Hepatocyte (in vitro differentiated cells): ENCODE measurements at regions not wholly inside any gene's neighbourhood (a gene's known extent, or its start where the extent isn't known, plus 50 kb on each side); places are given as distances from the start of the nearest gene placed in this dataset.

Source experiments
- DNase-seq: peaks from one replicate; pipeline ENCODE4 v3.0.0-alpha.2; 2016; ENCODE audit warnings: low spot score
- H2AFZ ChIP-seq: fragments of 200-600 bp; sonication (generic); 2 replicates; pipeline ENCODE4 v1.6.0; 2016; ENCODE audit warnings: antibody characterized with exemption, mild to moderate bottlenecking
- H3K27ac ChIP-seq: fragments of 200-600 bp; sonication (generic); 2 replicates; pipeline ENCODE4 v1.5.1; 2016; ENCODE audit warnings: mild to moderate bottlenecking
- H3K27me3 ChIP-seq: fragments of 200-600 bp; sonication (generic); 2 replicates; pipeline ENCODE4 v1.6.1; 2016
- H3K36me3 ChIP-seq: fragments of 200-600 bp; sonication (generic); replicated peaks from 2 replicates; pipeline ENCODE4 v1.5.1; 2016; ENCODE audit warnings: low read depth; ENCODE audit not compliant: insufficient read depth
- H3K4me1 ChIP-seq: fragments of 200-600 bp; sonication (generic); 2 replicates; pipeline ENCODE4 v1.5.1; 2016; ENCODE audit warnings: mild to moderate bottlenecking, moderate library complexity; ENCODE audit not compliant: insufficient read depth
- H3K4me2 ChIP-seq: fragments of 200-600 bp; sonication (generic); 2 replicates; pipeline ENCODE4 v1.6.0; 2016
- H3K4me3 ChIP-seq: fragments of 200-600 bp; sonication (generic); 2 replicates; pipeline ENCODE4 v1.5.1; 2016; ENCODE audit warnings: mild to moderate bottlenecking
- H3K79me2 ChIP-seq: fragments of 200-600 bp; sonication (generic); 2 replicates; pipeline ENCODE4 v1.6.0; 2017; ENCODE audit warnings: mild to moderate bottlenecking
- H3K9me2 ChIP-seq: fragments of 200-600 bp; sonication (generic); replicated peaks from 2 replicates; pipeline ENCODE4 v1.6.0; 2017; ENCODE audit warnings: mild to moderate bottlenecking; ENCODE audit not compliant: insufficient read depth
- H3K9me3 ChIP-seq: fragments of 200-600 bp; sonication (generic); 2 replicates; pipeline ENCODE4 v1.5.1; 2016; ENCODE audit warnings: low read depth, mild to moderate bottlenecking
- H4K20me1 ChIP-seq: fragments of 200-600 bp; sonication (generic); 2 replicates; pipeline ENCODE4 v1.6.0; 2016; ENCODE audit warnings: mild to moderate bottlenecking; ENCODE audit not compliant: insufficient read depth, poor library complexity, severe bottlenecking
- CTCF ChIP-seq: fragments of 200-600 bp; sonication (generic); IDR thresholded peaks from 2 replicates; pipeline ENCODE4 v1.5.1; 2016; ENCODE audit warnings: antibody characterized with exemption, mild to moderate bottlenecking; ENCODE audit not compliant: poor library complexity
- EZH2 ChIP-seq: fragments of 200-600 bp; sonication (generic); IDR thresholded peaks from 2 replicates; pipeline ENCODE4 v1.6.1; 2016; ENCODE audit warnings: antibody characterized with exemption, mild to moderate bottlenecking, borderline replicate concordance
- EZH2phosphoT487 ChIP-seq: fragments of 200-600 bp; sonication (generic); IDR thresholded peaks from one replicate; pipeline ENCODE4 v1.6.1; 2018; ENCODE audit warnings: antibody characterized with exemption, mild to moderate bottlenecking, low read depth, moderate library complexity; ENCODE audit not compliant: unreplicated experiment, severe bottlenecking
- WGBS: methylation state at CpG from one replicate; pipeline ENCODE4 v1.1.6; 2016; ENCODE audit warnings: low lambda C conversion rate; ENCODE audit errors: missing lambda C conversion rate; 5-methylcytosine and 5-hydroxymethylcytosine counted together

DNA sequence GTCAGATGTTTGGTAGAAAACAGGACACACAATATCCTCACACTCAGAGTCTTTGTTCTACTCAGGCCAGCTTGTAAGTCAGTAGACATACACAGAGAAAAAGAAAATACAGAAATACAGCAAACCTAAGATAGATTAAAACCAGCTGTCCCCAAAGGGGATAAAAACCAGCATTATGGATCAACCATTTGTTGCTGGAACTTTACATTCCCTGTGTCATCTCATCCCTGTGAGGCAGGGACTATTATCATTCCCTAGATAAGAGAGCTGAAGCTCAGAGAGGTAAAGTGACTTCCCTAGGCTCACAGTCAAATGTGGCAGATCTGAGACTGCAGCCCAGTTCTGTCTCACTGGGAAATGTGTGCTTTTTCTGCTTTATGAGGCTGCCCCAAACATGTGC is 80.7 kb downstream of the DMRTA2 start:
- H3K27me3 ChIP-seq: peaks cover 27% of the 10 kb centered on the region
- no peak overlapping the region for H3K4me3 ChIP-seq
- TF ChIP-seq CTCF: no peak
- no peak for TF ChIP-seq EZH2phosphoT487
- TF ChIP-seq EZH2: no peak
- H3K9me2 ChIP-seq: no peaks in the 10 kb centered on the region
- H3K4me1 ChIP-seq: no peaks in the 10 kb centered on the region
- H3K9me3 ChIP-seq: no peaks in the 10 kb centered on the region
- DNase-seq: no peak
- H3K27ac ChIP-seq: no peak overlapping the region
- no peak overlapping the region for H2AFZ ChIP-seq
- H3K79me2 ChIP-seq: no peaks in the 10 kb centered on the region
- no peak overlapping the region for H3K4me2 ChIP-seq
- H4K20me1 ChIP-seq: no peaks in the 10 kb centered on the region
- H3K36me3 ChIP-seq: no peaks in the 10 kb centered on the region

GRCh38 chr1:50335036-50335435 is 88.2 kb downstream of the DMRTA2 start:
- Histone ChIP-seq H3K4me1 (peaks cover 8% of the 10 kb centered on the region), H3K27ac (no peak overlapping the region), H2AFZ (no peak overlapping the region), H3K4me2 (no peak overlapping the region), H3K36me3 (no peaks in the 10 kb centered on the region), H3K9me2 (no peaks in the 10 kb centered on the region), H4K20me1 (no peaks in the 10 kb centered on the region), H3K27me3 (peaks cover 47% of the 10 kb centered on the region), H3K79me2 (no peaks in the 10 kb centered on the region), H3K9me3 (no peaks in the 10 kb centered on the region), H3K4me3 (no peak overlapping the region)
- no peak for DNase-seq
- WGBS: 72% methylated on average over 5 of the region's 5 CpGs
- TF ChIP-seq EZH2phosphoT487: no peak
- TF ChIP-seq CTCF: no peak
- no peak for TF ChIP-seq EZH2

GRCh38 chr1:50333595-50333974 is 89.7 kb downstream of the DMRTA2 start:
- Histone ChIP-seq H4K20me1 (no peaks in the 10 kb centered on the region), H3K27ac (no peak overlapping the region), H3K9me2 (no peaks in the 10 kb centered on the region), H3K4me2 (peak overlapping the region; percentile 99), H3K4me1 (peaks cover 8% of the 10 kb centered on the region), H3K36me3 (no peaks in the 10 kb centered on the region), H3K27me3 (peaks cover 40% of the 10 kb centered on the region), H3K4me3 (peak overlapping the region; percentile 45), H2AFZ (no peak overlapping the region), H3K9me3 (no peaks in the 10 kb centered on the region), H3K79me2 (no peaks in the 10 kb centered on the region)
- DNase-seq: peak; percentile 78
- TF ChIP-seq CTCF (peak; percentile 49), EZH2 (no peak), EZH2phosphoT487 (no peak)
- WGBS: 4% methylated on average over 34 of the region's 37 CpGs
